GM03348 (cell line): ENCODE measurements at regions not wholly inside any gene's neighbourhood (a gene's known extent, or its start where the extent isn't known, plus 50 kb on each side); places are given as distances from the start of the nearest gene placed in this dataset.

ENCODE experiments used
- DNase-seq: peaks from one replicate; pipeline ENCODE4 v3.0.0; 2012; ENCODE audit warnings: low spot score

GRCh38 chr6:4615891-4616290 lies 160.3 kb upstream of the CDYL start:
- DNase-seq = peak; percentile 19

- DNase-seq = no peak
Measured at GRCh38 chr6:4615231-4615630, 161.0 kb upstream of the CDYL start.

- no peak for DNase-seq
Measured at GRCh38 chr6:4614637-4615036, 161.6 kb upstream of the CDYL start.

- DNase-seq = no peak
Measured at GRCh38 chr6:4613795-4614194, 162.4 kb upstream of the CDYL start.

GRCh38 chr6:4613381-4613780 lies 162.8 kb upstream of the CDYL start:
- no peak for DNase-seq

GRCh38 chr6:4612636-4613171 lies 163.5 kb upstream of the CDYL start:
- DNase-seq = peak; percentile 81

- DNase-seq = no peak
Measured at GRCh38 chr6:4611429-4612129, 164.6 kb upstream of the CDYL start.

- peak; percentile 89 for DNase-seq
Measured at GRCh38 chr6:4610256-4610655, 165.9 kb upstream of the CDYL start.

- no peak for DNase-seq
Measured at GRCh38 chr6:4608361-4609115, 167.7 kb upstream of the CDYL start.

GRCh38 chr6:4607793-4608192 lies 168.4 kb upstream of the CDYL start:
- no peak for DNase-seq

- DNase-seq = peak; percentile 36
Measured at GRCh38 chr6:4606821-4607704, 169.1 kb upstream of the CDYL start.

GRCh38 chr6:4606016-4606415 lies 170.2 kb upstream of the CDYL start:
- no peak for DNase-seq

GRCh38 chr6:4603856-4604369 lies 172.3 kb upstream of the CDYL start:
- DNase-seq = no peak

GRCh38 chr6:4603291-4603690 lies 172.9 kb upstream of the CDYL start:
- DNase-seq = peak; percentile 43

GRCh38 chr6:4599924-4600323 lies 176.3 kb upstream of the CDYL start:
- peak; percentile 40 for DNase-seq

- DNase-seq = no peak
Measured at GRCh38 chr6:4598384-4598995, 177.7 kb upstream of the CDYL start.

- peak; percentile 31 for DNase-seq
Measured at GRCh38 chr6:4593951-4594350, 182.3 kb upstream of the CDYL start.

- DNase-seq = no peak
Measured at GRCh38 chr6:4592026-4592425, 184.2 kb upstream of the CDYL start.

GRCh38 chr6:4591218-4591617 lies 185.0 kb upstream of the CDYL start:
- DNase-seq = no peak

- DNase-seq = no peak
Measured at GRCh38 chr6:4589295-4589694, 186.9 kb upstream of the CDYL start.

- DNase-seq = no peak
Measured at GRCh38 chr6:4588581-4588980, 187.6 kb upstream of the CDYL start.

- no peak for DNase-seq
Measured at GRCh38 chr6:4588163-4588562, 188.0 kb upstream of the CDYL start.
